ENCODE measurements at regions not wholly inside any gene's neighbourhood (a gene's known extent, or its start where the extent isn't known, plus 50 kb on each side); places are given as distances from the start of the nearest gene placed in this dataset.

DNA sequence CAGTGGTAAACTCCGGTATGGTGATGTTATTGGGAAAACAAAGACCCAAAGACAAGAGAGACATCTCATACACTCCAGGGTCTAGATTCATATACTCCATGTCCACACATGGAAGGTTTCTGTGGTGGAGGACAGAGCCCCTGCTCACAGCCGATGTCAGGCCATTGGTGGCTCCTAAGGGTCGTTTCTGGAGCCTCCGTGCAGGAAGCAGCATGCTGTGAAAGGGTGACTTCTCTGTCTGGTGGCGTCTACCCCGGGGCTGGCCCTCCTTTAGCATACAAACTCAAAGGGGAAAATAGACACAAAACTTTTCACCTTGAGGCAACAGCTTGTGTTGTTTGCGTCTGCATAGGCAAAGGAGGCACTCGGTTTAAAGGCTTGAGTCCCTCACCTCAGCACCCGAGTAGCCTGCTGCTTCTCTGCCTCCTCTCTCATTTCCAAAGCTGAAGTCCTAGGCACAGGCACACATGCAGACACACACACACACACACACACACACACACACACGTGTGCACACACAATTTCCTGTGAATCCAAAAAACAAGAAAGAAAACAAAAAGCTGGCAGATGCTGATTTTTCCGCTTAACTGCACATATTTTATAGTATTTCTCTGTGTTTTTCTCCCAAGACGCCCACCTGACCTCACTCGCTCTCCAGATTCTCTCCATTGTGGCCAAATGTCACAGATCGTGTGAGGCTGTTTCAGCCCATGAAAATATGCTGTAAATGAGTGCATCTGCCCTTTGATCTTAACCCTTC is 601.4 kb upstream of the MGMT start:
- no peak for FAIRE-seq

DNA sequence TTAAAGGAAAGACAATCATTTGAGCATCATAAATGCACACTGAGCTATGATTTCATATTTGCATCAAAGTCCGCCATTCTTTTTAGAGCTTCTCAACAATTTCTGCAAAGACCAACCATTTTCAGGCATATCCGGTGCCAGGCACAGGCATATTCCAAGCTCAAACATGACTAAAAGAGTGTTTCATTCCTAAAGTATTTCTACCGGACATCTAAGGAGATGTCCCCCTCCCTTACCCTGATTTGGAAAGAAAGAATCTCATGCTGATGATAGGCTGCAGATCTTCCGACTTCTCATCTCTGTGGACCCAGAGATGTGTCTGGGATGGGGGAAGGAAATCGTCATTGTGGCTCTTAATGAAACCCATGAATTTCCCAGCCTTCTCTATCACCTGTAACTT is 600.5 kb upstream of the MGMT start:
- no peak for FAIRE-seq

GRCh38 chr10:128867210-128867609 is 599.8 kb upstream of the MGMT start:
- no peak for FAIRE-seq

DNA sequence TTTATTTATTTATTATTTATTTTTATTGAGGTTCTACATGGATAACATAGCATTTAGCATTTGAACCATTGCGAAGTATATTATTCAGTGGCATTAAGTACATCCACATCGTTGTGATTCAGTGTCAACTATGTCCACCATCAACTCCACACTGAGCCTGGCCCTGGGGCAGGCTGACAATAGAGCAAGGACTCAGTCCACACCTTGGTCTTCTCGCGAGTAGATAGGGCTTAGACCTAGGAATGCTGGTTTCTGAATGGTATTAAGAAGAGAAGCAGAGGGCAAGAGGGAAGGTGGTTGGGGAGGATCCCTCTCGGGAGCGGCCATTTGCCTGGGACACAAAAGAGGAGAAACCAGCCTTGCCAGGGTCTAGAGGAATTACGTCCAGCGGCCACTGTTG is 599.2 kb upstream of the MGMT start:
- FAIRE-seq: no peak

DNA sequence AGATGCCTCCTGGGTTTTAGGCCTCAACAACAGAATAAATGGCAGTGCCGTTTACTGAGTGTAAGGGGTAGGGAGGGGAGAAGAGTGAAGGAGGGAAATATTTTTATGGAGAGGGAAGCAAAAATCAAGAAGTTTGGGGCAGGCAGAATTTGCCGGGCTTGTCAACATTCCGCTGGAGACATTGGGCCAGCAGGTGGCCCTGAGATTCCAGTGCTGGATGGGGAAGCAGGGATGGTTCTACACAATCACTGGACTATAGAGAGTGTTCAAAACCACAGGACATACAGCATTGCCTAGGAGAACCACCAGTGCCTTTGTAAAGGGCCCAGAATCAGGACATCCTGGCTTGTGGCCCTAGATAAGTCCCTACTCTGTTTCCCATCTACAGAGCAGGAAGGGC is 598.6 kb upstream of the MGMT start:
- no peak for FAIRE-seq

GRCh38 chr10:128869101-128869749 is 597.8 kb upstream of the MGMT start:
- FAIRE-seq: peak; percentile 59

GRCh38 chr10:128870830-128871597 is 596.0 kb upstream of the MGMT start:
- no peak for FAIRE-seq

- FAIRE-seq: no peak
Observed at GRCh38 chr10:128871671-128872231, 595.3 kb upstream of the MGMT start.

DNA sequence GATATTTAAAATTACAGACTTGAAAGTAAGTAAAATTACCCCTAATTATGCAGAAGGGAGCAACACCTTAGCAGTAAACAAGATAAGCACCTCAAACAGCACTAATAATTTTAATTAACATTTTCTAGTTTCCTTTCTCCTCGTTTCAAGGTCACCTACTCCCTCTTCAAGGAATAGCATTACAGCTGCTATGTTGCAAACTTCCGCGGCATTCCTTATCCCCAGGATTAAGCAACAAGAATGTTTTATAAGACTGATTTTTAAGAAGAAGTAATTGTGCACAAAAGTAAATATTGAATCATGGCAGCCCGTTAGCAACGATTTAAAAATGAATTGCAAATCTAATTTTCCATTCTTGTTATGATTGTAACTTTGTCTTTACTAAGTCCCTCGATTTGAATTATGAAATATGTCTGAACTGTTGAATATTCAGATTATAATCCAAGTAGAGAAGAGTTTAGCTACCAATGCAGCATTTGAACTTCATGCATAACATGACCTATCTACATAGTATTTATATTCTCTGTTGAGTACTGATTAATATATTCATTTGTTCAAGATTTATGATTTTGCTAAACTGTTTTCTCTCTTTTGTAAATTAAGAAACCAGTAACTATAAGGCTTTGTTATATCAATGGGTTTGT is 593.5 kb upstream of the MGMT start:
- peak; percentile 64 for FAIRE-seq

DNA sequence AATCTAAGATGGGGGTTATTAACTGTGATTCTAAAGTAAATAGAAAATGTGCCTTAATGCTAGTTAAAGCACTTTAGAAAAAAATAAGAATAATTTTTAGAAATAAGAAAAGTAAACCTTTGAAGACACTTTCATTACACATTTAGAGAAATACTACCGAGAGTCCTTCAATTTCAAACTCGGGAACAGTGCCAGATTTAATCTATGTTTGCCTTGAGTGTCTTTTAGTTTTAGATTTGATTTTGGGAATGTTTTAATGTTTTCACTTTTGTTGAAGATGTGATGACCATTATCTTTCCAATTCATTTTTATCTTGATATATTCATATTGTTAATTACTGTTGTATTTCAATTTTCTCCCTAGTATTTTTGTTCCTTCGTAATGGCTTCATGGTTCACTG is 592.7 kb upstream of the MGMT start:
- FAIRE-seq: no peak

DNA sequence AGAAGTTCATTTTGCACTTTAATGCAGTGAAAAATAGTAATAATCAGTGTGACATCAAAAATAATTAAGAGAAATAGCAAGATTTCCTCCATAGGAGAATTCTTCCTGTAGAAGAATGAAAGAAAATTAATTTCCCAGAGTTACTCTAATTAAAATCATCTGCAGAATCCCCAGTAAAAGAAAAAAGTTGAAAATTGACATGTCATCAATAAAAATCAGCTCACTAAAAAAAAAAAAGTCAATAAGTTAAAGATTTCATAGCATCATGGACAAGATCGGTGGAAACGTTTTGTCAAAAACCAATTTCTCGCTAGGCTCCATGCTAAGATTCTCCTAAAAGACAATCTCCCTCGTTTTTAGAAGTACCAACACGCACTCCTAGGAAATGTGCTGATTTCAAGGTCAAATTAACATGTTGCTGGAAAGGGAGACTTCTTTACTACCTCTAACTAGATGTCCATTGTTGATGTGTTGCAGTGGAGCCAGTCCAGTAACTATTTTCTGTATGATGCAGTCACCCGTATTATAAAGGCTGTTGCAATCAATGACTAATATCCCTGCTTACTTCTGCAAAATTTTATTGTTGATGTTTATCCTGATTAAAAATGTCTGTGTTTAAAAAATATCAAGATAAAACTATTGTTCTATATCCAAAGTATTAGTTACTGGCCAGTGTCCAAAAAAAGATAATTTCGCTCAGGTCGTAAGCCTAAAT is 591.9 kb upstream of the MGMT start:
- no peak for FAIRE-seq

DNA sequence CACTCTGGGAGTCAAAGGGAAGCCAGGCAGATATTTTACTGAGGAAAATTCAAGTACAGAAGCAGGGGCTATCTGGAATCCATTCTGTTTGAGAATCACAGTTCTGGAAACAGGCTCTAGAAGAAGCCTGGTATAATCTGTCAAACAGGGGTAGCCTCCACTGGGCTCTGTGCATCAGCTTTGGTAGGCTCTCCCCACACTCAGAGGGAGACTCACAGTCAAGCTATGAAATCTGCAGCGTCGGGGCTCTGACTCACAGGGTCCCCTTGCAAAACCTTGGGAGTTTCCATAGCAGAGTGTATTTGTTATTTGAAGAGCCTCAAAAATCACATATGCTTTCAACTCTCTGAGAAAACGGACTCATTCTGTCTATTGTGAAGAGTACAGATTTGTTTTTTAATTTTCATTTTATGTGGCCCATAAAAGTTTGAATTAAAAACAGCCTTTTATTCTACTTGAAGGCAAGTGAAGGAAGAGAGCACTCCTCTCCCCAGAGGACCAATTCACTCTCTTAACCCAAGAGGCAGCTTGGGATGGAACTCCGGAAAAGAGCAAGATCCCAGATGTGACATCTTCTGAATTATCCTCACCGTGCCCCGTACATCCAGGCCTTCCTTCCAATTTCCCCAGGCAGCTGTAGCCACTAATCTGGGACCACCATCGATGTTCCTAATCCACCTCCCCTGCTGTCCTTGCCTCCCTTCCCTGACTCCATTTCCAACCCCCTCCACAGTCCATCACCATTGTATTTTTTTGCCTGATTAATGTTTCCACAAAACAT is 590.9 kb upstream of the MGMT start:
- peak; percentile 97 for FAIRE-seq

- FAIRE-seq: no peak
Observed at GRCh38 chr10:128877141-128877540, 589.9 kb upstream of the MGMT start.

DNA sequence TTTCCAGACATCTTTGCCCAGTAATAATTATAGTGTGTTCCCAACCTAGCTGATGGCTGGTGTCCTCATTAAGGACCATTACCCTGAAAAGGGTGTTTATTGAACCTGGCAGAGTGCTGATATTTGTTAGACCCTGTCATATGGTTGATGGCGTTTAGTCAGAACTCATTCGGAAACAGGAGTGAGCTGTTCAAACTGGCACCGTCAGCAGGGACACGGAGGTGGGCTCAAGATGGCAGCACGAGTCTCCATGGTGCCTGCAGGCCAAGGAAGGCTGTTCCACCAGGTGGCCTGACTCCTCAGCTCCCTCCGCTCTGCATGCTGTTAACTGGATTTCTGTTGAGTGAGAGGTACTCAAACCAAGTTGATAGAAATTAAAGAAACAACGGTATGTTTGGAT is 589.1 kb upstream of the MGMT start:
- no peak for FAIRE-seq

DNA sequence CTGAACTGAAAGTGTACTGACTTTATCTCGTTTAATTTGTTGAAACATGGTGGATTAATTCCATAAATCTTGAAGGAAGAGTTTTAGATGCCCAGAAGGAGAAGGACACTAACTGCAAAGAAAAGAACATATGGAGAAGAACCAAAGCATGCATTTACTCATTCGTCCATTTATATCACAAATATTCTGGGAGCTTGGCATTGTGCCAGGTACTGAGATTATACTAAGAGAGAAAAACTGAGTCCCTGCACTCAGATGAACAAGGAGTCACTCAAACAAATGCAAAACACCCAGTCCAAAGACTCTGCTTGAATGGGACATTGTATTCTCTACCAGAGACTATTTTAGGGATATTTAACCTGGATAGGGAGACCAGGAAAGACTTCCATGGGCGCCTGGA is 588.0 kb upstream of the MGMT start:
- no peak for FAIRE-seq

GRCh38 chr10:128879441-128880140 is 587.5 kb upstream of the MGMT start:
- no peak for FAIRE-seq

DNA sequence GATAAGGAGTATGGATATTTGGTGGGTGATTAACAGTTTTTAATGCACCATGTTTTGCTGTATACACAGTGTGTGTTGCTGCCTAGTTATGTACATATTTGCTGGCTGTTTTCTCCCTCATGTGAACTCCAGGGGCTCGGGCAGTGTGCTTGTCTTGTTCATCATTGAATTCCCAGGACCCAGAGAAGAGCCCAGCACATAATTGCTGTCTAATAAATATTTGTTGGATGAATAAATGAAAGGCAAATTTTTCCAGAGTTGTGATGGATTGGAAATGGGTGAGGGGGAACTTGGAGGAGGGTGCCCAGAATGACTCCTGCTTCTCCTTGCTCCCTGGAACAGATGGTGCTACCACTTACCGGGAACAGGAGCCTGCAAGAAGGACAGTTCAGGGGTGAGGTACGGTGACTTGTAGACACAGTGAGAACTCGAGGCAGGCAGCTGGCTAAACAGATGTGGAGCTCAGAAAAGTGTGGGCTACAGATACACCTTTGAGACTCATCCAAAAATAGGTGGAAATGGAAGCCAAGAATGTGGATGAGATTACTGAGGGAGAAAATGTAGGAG is 586.8 kb upstream of the MGMT start:
- no peak for FAIRE-seq

DNA sequence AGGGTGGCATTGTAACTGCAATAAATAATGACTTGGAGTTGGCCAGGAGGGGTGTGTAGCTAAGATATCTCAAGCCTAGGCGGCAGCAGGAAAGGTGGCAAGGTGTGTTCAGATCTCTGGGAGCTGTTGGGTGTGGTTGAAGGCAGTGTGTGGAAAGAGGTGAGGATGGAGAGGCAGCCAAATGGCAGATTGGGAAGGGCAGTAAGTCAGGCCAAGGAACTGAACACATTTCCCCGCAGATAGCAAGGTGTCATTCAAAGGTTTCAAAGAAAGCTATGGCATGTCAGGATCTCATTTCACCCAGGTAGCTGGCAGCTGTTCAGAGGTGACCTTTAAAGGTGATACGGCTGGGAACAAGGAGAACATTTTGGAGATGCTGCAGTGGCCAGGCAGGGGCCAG is 586.0 kb upstream of the MGMT start:
- no peak for FAIRE-seq

GRCh38 chr10:128883231-128884032 is 583.6 kb upstream of the MGMT start:
- no peak for FAIRE-seq

- FAIRE-seq: no peak
Observed at GRCh38 chr10:128884033-128884425, 583.0 kb upstream of the MGMT start.

Data from endometrium (tissue), 2 donors.